ENCODE measurements at regions not wholly inside any gene's neighbourhood (a gene's known extent, or its start where the extent isn't known, plus 50 kb on each side); places are given as distances from the start of the nearest gene placed in this dataset.

GRCh38 chr1:74861867-74862266 is 128.9 kb downstream of the TYW3 start:
- TF ChIP-seq, protein P1, sequence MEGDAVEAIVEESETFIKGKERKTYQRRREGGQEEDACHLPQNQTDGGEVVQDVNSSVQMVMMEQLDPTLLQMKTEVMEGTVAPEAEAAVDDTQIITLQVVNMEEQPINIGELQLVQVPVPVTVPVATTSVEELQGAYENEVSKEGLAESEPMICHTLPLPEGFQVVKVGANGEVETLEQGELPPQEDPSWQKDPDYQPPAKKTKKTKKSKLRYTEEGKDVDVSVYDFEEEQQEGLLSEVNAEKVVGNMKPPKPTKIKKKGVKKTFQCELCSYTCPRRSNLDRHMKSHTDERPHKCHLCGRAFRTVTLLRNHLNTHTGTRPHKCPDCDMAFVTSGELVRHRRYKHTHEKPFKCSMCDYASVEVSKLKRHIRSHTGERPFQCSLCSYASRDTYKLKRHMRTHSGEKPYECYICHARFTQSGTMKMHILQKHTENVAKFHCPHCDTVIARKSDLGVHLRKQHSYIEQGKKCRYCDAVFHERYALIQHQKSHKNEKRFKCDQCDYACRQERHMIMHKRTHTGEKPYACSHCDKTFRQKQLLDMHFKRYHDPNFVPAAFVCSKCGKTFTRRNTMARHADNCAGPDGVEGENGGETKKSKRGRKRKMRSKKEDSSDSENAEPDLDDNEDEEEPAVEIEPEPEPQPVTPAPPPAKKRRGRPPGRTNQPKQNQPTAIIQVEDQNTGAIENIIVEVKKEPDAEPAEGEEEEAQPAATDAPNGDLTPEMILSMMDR (conservative IDR thresholded peaks at IDR 0.05; ENCODE audit: low read depth, low read length): no peak
- TF ChIP-seq CEBPB (IDR thresholded peaks at IDR 0.05; ENCODE audit: low read depth, low read length): no peak
- no peak for TF ChIP-seq POLR2A (IDR thresholded peaks at IDR 0.05; ENCODE audit: low read depth, low read length)
- no peak for TF ChIP-seq ELK1 (IDR thresholded peaks at IDR 0.05; ENCODE audit: borderline replicate concordance, low read depth, low read length)
- no peak for TF ChIP-seq MXI1 (IDR thresholded peaks at IDR 0.05; ENCODE audit: borderline replicate concordance, low read depth, low read length)
- TF ChIP-seq FOS (IDR thresholded peaks at IDR 0.05; ENCODE audit: low read depth, low read length): no peak
- no peak for TF ChIP-seq RAD21 (IDR thresholded peaks at IDR 0.05; ENCODE audit: low read length)
- no peak for TF ChIP-seq RCOR1 (IDR thresholded peaks at IDR 0.05; ENCODE audit: insufficient replicate concordance, low read length)
- no peak for TF ChIP-seq NFE2L2 (IDR thresholded peaks at IDR 0.05; ENCODE audit: low read depth, low read length)
